Trophoblast cell (in vitro differentiated cells and primary cell): ENCODE measurements at regions not wholly inside any gene's neighbourhood (a gene's known extent, or its start where the extent isn't known, plus 50 kb on each side); places are given as distances from the start of the nearest gene placed in this dataset.

Experiments
- DNase-seq, 2 donors: peaks; one replicate each; pipeline ENCODE4 v3.0.0-alpha.2; 2016
- H2AFZ ChIP-seq: 2 replicates; pipeline ENCODE4 v1.6.1; 2013; ENCODE audit warnings: low read length, moderate library complexity, mild to moderate bottlenecking; ENCODE audit not compliant: insufficient read depth, poor library complexity
- H2AK5ac ChIP-seq: 2 replicates; pipeline ENCODE4 v1.6.1; 2013; ENCODE audit warnings: mild to moderate bottlenecking, low read length
- H2BK120ac ChIP-seq: 2 replicates; pipeline ENCODE4 v1.6.1; 2013; ENCODE audit warnings: low read length, mild to moderate bottlenecking, moderate library complexity; ENCODE audit not compliant: insufficient read depth, poor library complexity
- H2BK12ac ChIP-seq: 2 replicates; pipeline ENCODE4 v1.6.1; 2013; ENCODE audit warnings: mild to moderate bottlenecking, low read length, moderate library complexity
- H2BK5ac ChIP-seq: 2 replicates; pipeline ENCODE4 v1.6.1; 2013; ENCODE audit warnings: low read length, low read depth, moderate library complexity, mild to moderate bottlenecking; ENCODE audit not compliant: poor library complexity
- H3K14ac ChIP-seq: 2 replicates; pipeline ENCODE4 v1.6.1; 2013; ENCODE audit warnings: mild to moderate bottlenecking, low read length
- H3K18ac ChIP-seq: 2 replicates; pipeline ENCODE4 v1.6.1; 2013; ENCODE audit warnings: mild to moderate bottlenecking, low read length
- H3K23ac ChIP-seq: 2 replicates; pipeline ENCODE4 v1.6.1; 2013; ENCODE audit warnings: low read length
- H3K27ac ChIP-seq: 2 replicates; pipeline ENCODE4 v1.5.1; 2013; ENCODE audit warnings: low read depth, mild to moderate bottlenecking, inconsistent platforms, low read length, moderate library complexity
- H3K27me3 ChIP-seq: 2 replicates; pipeline ENCODE4 v1.6.1; 2013; ENCODE audit warnings: inconsistent platforms, mild to moderate bottlenecking, low read length, moderate library complexity; ENCODE audit not compliant: insufficient read depth
- H3K36me3 ChIP-seq, 2 experiments: 1 replicate in 1 of 2; 2 replicates in 1 of 2; pipeline ENCODE4 v1.6.1; 2013; ENCODE audit warnings: low read length in 2 of 2, mild to moderate bottlenecking in 2 of 2, moderate library complexity in 1 of 2; ENCODE audit not compliant: insufficient read depth in 2 of 2, control insufficient read depth in 1 of 2
- H3K4ac ChIP-seq: 2 replicates; pipeline ENCODE4 v1.6.1; 2013; ENCODE audit warnings: low read depth, mild to moderate bottlenecking, low read length, moderate library complexity
- H3K4me1 ChIP-seq, 2 experiments: 1 replicate in 1 of 2; 2 replicates in 1 of 2; pipeline ENCODE4 v1.6.1; 2013; ENCODE audit warnings: low read length in 2 of 2, mild to moderate bottlenecking in 2 of 2, moderate library complexity in 1 of 2; ENCODE audit not compliant: insufficient read depth in 2 of 2, control insufficient read depth in 1 of 2
- H3K4me2 ChIP-seq: 2 replicates; pipeline ENCODE4 v1.6.1; 2013; ENCODE audit warnings: inconsistent platforms, mild to moderate bottlenecking, low read length, moderate library complexity
- H3K4me3 ChIP-seq: 2 replicates; pipeline ENCODE4 v1.5.1; 2013; ENCODE audit warnings: mild to moderate bottlenecking, low read depth, low read length, inconsistent platforms
- H3K79me1 ChIP-seq: one replicate; pipeline ENCODE4 v1.6.1; 2013; ENCODE audit warnings: low read length
- H3K79me2 ChIP-seq: 2 replicates; pipeline ENCODE4 v1.6.1; 2013; ENCODE audit warnings: low read length, mild to moderate bottlenecking; ENCODE audit not compliant: control insufficient read depth, insufficient read depth, poor library complexity
- H3K9ac ChIP-seq: 2 replicates; pipeline ENCODE4 v1.6.1; 2013; ENCODE audit warnings: mild to moderate bottlenecking, low read length
- H3K9me3 ChIP-seq: 2 replicates; pipeline ENCODE4 v1.6.1; 2013; ENCODE audit warnings: low read depth, mild to moderate bottlenecking, control low read depth, inconsistent platforms, low read length; ENCODE audit not compliant: insufficient read depth
- H4K12ac ChIP-seq: 2 replicates; pipeline ENCODE4 v1.6.1; 2013; ENCODE audit warnings: low read depth, mild to moderate bottlenecking, low read length, moderate library complexity
- H4K8ac ChIP-seq: 2 replicates; pipeline ENCODE4 v1.6.1; 2013; ENCODE audit warnings: low read depth, mild to moderate bottlenecking, low read length, moderate library complexity
- H4K91ac ChIP-seq: one replicate; pipeline ENCODE4 v1.6.1; 2013; ENCODE audit warnings: low read depth, mild to moderate bottlenecking, low read length, moderate library complexity
- WGBS: extraction: QIAGEN DNeasy Blood & Tissue Kit; methylation state at CpG from one replicate; pipeline ENCODE4 v1.1.7; 2013; ENCODE audit warnings: missing lambda C conversion rate; ENCODE audit not compliant: insufficient read length, insufficient coverage; ENCODE audit errors: extremely low coverage; 5-methylcytosine and 5-hydroxymethylcytosine counted together

GRCh38 chr3:25043749-25044148, 384.3 kb upstream of the RARB start:
- Histone ChIP-seq H3K9me3 (no peaks in the 10 kb centered on the region), H3K27me3 (no peaks in the 10 kb centered on the region), H2BK12ac (no peak overlapping the region), H3K79me1 (peaks cover 2% of the 10 kb centered on the region), H2BK5ac (no peak overlapping the region), H3K4me3 (no peak overlapping the region), H3K9ac (no peak overlapping the region), H3K4me2 (no peak overlapping the region), H4K12ac (no peak overlapping the region), H3K36me3 (no peaks in the 10 kb centered on the region), H2BK120ac (no peak overlapping the region), H3K79me2 (no peaks in the 10 kb centered on the region), H3K18ac (no peak overlapping the region), H3K27ac (no peak overlapping the region), H4K91ac (no peak overlapping the region), H3K23ac (no peak overlapping the region), H2AFZ (no peak overlapping the region), H2AK5ac (no peak overlapping the region), H4K8ac (no peak overlapping the region), H3K4ac (no peak overlapping the region), H3K14ac (no peak overlapping the region), H3K4me1 (no peaks in the 10 kb centered on the region)
- DNase-seq = no peak
- no CpG with 5 or more reads among the region's 3 CpGs for WGBS

- H2AFZ ChIP-seq = no peak overlapping the region
- H4K12ac ChIP-seq = no peak overlapping the region
- no peak overlapping the region for H3K14ac ChIP-seq
- no peaks in the 10 kb centered on the region for H3K4me1 ChIP-seq
- no peak overlapping the region for H4K8ac ChIP-seq
- H2BK5ac ChIP-seq = peak overlapping the region; percentile 10
- H3K79me1 ChIP-seq = peaks cover 2% of the 10 kb centered on the region
- no peak overlapping the region for H2BK12ac ChIP-seq
- no peak overlapping the region for H3K23ac ChIP-seq
- no peak for DNase-seq
- peak overlapping the region; percentile 16 for H4K91ac ChIP-seq
- H2BK120ac ChIP-seq = no peak overlapping the region
- no peak overlapping the region for H3K4me2 ChIP-seq
- H3K18ac ChIP-seq = no peak overlapping the region
- no peak overlapping the region for H3K4ac ChIP-seq
- no peak overlapping the region for H3K9ac ChIP-seq
- no peak overlapping the region for H3K4me3 ChIP-seq
- H3K79me2 ChIP-seq = no peaks in the 10 kb centered on the region
- H3K36me3 ChIP-seq = no peaks in the 10 kb centered on the region
- no peaks in the 10 kb centered on the region for H3K27me3 ChIP-seq
- H3K27ac ChIP-seq = peak overlapping the region; percentile 51
- H3K9me3 ChIP-seq = no peaks in the 10 kb centered on the region
- no CpG with 5 or more reads among the region's 7 CpGs for WGBS
- no peak overlapping the region for H2AK5ac ChIP-seq
Observed at GRCh38 chr3:25044762-25045710, 383.0 kb upstream of the RARB start.

GRCh38 chr3:25046911-25047771, 380.9 kb upstream of the RARB start:
- no peak overlapping the region for H4K8ac ChIP-seq
- no CpG with 5 or more reads among the region's 2 CpGs for WGBS
- H2BK120ac ChIP-seq = no peak overlapping the region
- no peak overlapping the region for H3K4me2 ChIP-seq
- no peak overlapping the region for H3K14ac ChIP-seq
- peak in 1 of 2 donors; percentile 13 for DNase-seq
- H3K36me3 ChIP-seq = no peaks in the 10 kb centered on the region
- H2BK5ac ChIP-seq = no peak overlapping the region
- no peak overlapping the region for H3K9ac ChIP-seq
- no peak overlapping the region for H4K12ac ChIP-seq
- no peak overlapping the region for H3K23ac ChIP-seq
- no peak overlapping the region for H3K18ac ChIP-seq
- H3K4me3 ChIP-seq = no peak overlapping the region
- H2AK5ac ChIP-seq = no peak overlapping the region
- H2AFZ ChIP-seq = no peak overlapping the region
- H3K79me2 ChIP-seq = no peaks in the 10 kb centered on the region
- no peak overlapping the region for H2BK12ac ChIP-seq
- no peaks in the 10 kb centered on the region for H3K9me3 ChIP-seq
- H4K91ac ChIP-seq = no peak overlapping the region
- H3K79me1 ChIP-seq = peaks cover 2% of the 10 kb centered on the region
- H3K4me1 ChIP-seq = no peaks in the 10 kb centered on the region
- no peak overlapping the region for H3K4ac ChIP-seq
- no peak overlapping the region for H3K27ac ChIP-seq
- H3K27me3 ChIP-seq = no peaks in the 10 kb centered on the region

- H3K27ac ChIP-seq = no peak overlapping the region
- H2AFZ ChIP-seq = no peak overlapping the region
- peaks cover 2% of the 10 kb centered on the region for H3K79me1 ChIP-seq
- no peak overlapping the region for H3K9ac ChIP-seq
- H3K4ac ChIP-seq = no peak overlapping the region
- no peak overlapping the region for H3K4me2 ChIP-seq
- H3K27me3 ChIP-seq = no peaks in the 10 kb centered on the region
- H3K14ac ChIP-seq = no peak overlapping the region
- H2BK120ac ChIP-seq = no peak overlapping the region
- H3K4me3 ChIP-seq = no peak overlapping the region
- H3K4me1 ChIP-seq = no peaks in the 10 kb centered on the region
- no peaks in the 10 kb centered on the region for H3K79me2 ChIP-seq
- H3K36me3 ChIP-seq = no peaks in the 10 kb centered on the region
- H2BK5ac ChIP-seq = no peak overlapping the region
- WGBS = no CpG with 5 or more reads among the region's 3 CpGs
- DNase-seq = no peak
- no peak overlapping the region for H4K8ac ChIP-seq
- H4K12ac ChIP-seq = no peak overlapping the region
- H2BK12ac ChIP-seq = no peak overlapping the region
- H3K9me3 ChIP-seq = no peaks in the 10 kb centered on the region
- no peak overlapping the region for H4K91ac ChIP-seq
- H3K23ac ChIP-seq = no peak overlapping the region
- H3K18ac ChIP-seq = no peak overlapping the region
- H2AK5ac ChIP-seq = no peak overlapping the region
Observed at GRCh38 chr3:25049304-25049703, 378.8 kb upstream of the RARB start.
